HG03196 (cell line): ENCODE measurements at regions not wholly inside any gene's neighbourhood (a gene's known extent, or its start where the extent isn't known, plus 50 kb on each side); places are given as distances from the start of the nearest gene placed in this dataset.

ENCODE experiments used
- ATAC-seq: cut with Tn5 transposase; IDR thresholded peaks from one replicate; pipeline ENCODE4 v1.9.1; 2021; ENCODE audit not compliant: unreplicated experiment

GRCh38 chr2:19614066-19614465 is 255.6 kb upstream of the OSR1 start:
- ATAC-seq: no peak

- ATAC-seq: no peak
These were observed 253.3 kb upstream of the OSR1 start for GRCh38 chr2:19611491-19612332.

DNA sequence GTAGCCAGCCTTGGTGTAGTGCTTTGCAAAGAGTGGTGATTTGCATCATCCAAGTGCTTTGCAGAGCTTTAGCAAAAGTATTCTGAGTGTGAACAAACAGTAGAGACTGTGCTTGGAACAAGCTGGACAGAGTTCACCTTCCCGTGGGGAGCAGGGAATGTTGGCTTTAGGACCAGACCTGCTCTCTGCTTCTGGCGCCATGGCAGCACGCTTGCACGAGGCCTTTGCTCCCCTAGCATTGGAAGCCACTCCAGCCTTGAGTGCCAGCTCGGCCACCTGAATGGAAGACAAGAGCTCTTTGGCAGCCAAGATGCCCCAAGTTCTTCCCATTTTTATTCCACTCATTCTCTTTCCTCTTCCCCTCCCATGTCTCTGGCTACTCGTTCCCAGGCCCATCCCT is 250.8 kb upstream of the OSR1 start:
- no peak for ATAC-seq

- ATAC-seq: no peak
These were observed 249.7 kb upstream of the OSR1 start for GRCh38 chr2:19607931-19608771.

DNA sequence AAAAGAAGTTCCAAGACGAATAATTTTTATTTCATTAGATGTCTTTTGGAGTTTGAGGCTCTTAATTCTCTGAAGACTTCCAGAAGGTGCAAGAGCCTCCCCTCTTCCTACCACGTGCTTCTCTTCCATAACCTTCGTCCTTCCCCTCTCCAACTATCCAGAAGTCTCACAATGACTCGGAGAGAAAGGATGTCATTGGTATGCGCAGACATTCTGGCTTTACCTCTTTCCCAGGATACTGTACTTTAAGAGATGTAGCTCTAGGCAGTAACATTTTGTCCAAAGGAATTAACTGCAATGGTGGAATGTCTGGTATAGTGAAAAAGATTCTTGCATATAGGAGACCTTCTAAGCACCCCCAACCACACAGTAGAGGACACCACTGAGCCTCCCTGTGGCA is 249.0 kb upstream of the OSR1 start:
- ATAC-seq: no peak

DNA sequence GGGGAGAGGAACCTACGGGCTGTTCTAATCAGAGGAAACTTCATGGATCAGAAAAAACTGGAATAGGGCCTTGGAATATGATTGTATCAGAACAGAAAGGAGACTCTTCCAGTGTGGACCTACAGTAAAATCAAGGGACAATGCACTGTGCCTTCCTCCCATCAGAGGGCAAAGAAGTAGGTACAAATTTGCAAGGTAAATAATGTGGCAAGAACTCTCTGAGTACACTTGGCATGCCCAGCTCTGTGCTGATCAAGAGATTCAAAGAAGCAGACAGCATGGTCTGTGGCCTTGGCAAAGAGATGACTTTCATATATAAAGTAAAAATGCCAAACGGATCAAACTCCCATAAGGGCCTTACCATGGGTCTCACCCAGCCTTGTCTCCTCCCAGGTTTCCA is 242.6 kb upstream of the OSR1 start:
- ATAC-seq: no peak

DNA sequence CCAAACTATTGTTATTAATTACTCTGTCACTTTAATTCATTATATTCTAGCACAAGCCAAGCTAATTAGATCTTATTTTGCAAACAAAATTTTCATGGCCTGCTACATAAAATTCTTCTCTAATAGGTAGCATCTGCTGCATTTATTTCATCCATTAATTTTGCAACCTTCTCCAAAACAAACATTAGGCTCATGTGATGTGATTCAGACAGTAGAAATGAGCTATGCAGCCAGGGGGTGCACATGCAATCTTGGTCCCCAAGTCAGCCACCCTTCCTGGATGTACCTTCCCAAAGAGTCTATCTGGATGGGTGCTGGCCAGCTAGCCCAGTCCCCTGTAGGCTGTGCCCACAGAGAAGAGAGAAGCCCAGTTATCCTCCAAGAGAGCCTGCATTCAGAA is 242.1 kb upstream of the OSR1 start:
- no peak for ATAC-seq

GRCh38 chr2:19598971-19599370 is 240.5 kb upstream of the OSR1 start:
- no peak for ATAC-seq

GRCh38 chr2:19592197-19592596 is 233.8 kb upstream of the OSR1 start:
- no peak for ATAC-seq

- ATAC-seq: no peak
These were observed 231.4 kb upstream of the OSR1 start for GRCh38 chr2:19589791-19590190.

GRCh38 chr2:19580830-19581229 is 222.4 kb upstream of the OSR1 start:
- no peak for ATAC-seq

DNA sequence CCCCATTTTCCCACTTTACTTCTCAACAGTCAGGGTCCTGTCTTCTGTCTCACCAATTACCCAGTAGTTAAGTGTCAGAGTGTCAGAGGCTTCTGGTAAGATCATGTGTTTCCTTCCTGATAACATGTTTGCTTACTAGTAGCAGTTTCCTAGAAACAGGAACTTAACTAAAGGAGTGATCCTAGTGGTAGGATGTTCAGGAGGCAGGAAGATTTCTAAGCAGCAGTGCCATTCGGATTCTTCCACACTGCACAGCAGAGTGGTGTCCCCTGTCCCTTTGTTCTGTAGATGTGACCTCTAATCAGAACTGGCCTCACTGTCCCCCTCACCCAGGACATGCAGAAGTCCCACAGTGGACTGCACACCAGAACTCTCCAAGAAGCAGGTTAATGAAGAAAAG is 221.8 kb upstream of the OSR1 start:
- no peak for ATAC-seq

DNA sequence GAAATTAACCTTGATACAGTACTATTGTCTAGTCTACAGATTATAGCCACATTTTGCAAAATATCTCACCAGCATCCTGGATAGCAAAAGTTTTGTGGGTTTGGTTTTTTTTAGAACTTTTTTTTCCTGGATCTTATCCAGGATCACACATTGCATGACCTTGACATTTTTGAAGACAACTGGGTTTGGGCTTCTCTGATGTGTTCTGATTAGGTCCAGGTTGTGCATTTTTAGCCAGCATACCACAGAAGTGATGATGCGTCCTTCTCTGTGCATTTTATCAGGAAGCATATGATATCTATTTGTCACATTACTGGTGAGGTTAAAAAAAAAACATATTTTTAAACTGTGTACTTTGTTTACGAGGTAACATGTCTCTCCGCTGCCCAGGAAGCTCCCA is 221.0 kb upstream of the OSR1 start:
- no peak for ATAC-seq

- ATAC-seq: no peak
These were observed 219.3 kb upstream of the OSR1 start for GRCh38 chr2:19577723-19578122.

- no peak for ATAC-seq
These were observed 218.0 kb upstream of the OSR1 start for GRCh38 chr2:19576411-19576810.

GRCh38 chr2:19575641-19576040 is 217.2 kb upstream of the OSR1 start:
- ATAC-seq: no peak

- no peak for ATAC-seq
These were observed 216.4 kb upstream of the OSR1 start for GRCh38 chr2:19574778-19575260.

DNA sequence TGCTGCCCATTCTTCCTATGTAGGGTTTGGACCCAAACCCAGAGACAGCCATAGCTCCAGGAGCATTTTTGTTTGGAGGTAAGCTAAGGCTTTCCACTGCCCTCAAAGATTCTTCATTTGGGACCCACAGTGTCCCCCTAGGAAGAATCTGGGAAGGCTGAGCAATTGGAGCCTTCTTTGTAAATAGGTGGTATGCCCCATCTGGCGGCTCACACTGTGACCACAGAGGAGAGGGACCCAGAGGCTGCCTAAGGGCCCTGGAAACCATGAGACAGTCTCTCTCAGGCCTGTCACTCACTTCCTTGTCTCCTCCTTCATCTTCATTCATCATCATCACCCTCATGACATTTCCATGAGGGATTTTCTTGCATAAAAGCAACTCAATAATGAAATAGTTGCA is 215.4 kb upstream of the OSR1 start:
- no peak for ATAC-seq

DNA sequence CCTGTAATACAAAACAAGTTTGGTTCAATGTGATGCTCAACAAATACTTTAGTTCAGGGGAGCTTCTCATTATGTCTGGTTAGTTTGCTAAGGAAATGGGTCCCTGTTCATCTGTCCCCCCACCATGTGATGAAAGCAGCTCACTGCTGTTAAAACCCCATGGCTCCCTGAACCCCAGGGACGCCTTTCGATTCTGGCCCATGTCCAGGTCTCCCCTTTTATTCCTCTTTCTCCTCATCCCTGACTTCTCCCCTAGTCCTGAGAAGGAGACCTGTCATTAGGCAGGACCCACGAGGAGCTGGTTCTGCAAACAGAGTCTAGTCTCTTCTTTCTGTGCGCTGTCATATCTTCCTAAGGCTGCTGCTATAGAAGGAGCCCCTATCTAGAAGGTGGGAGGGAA is 213.3 kb upstream of the OSR1 start:
- ATAC-seq: no peak

GRCh38 chr2:19569300-19569791 is 210.9 kb upstream of the OSR1 start:
- ATAC-seq: no peak

DNA sequence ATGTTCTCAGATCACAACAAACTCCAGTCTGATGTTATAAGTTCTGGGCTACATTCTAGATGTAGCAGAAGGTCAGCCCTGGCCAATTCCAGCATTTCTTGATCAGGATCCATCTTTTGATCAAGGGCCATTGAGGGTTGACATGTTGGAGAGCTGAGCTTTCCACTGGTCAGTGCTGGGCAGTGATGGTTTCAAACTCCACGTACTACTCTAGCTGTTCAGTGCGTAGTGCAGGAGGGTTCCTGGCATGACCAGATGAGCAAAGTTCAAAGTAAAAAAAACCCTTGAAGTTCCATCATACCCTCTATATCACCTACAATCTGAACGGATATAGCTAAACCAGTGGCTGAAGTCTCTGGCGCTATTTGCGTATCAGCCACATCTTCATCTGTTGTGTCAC is 210.4 kb upstream of the OSR1 start:
- no peak for ATAC-seq

GRCh38 chr2:19560785-19561184 is 202.4 kb upstream of the OSR1 start:
- no peak for ATAC-seq
